ENCODE measurements at regions not wholly inside any gene's neighbourhood (a gene's known extent, or its start where the extent isn't known, plus 50 kb on each side); places are given as distances from the start of the nearest gene placed in this dataset.
"Not testable (repeated sequence)": the region's sequence is repeated elsewhere in the genome, so short reads cannot be mapped to it uniquely, and the experiment has no call there.

DNA sequence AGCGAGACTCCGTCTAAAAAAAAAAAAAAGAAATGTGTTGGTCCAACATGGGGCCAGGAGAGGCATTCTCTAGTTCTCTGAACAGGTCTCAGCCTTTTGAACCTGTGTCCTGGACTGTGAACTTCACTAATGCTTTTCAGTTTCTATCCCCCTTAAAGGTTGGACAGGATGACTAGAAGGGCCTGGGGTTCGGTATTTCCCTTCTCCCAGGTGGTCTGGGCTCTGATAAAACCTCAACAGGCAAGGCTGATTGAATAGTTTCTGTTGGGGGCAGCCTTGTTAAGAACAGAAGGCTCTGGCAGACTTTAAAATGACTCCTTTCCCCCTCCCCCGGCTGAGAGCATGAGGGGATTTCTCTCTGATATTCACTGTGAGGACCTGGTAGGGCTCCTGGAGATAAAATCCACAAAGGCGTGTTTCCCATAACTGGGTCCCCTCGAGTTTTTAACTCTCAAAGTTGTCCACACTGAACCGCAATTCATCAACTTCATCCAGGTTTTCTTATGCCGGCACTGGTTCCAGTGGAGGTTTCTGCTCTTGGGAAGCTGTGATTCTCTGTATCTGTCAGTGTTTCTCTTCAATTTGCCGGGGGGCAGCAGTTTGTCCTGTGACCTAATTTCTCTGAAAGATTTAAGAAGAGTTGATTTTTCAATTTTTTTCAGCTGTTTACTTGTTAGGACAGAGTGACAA, 91.3 kb downstream of the METRNL start:
- Histone ChIP-seq H3K27me3 (no peaks in the 10 kb centered on the region), H3K36me3 (no peaks in the 10 kb centered on the region), H3K27ac (no peak overlapping the region), H3K4me3 (no peak overlapping the region), H3K9me3 (no peaks in the 10 kb centered on the region), H3K4me1 (peaks cover 13% of the 10 kb centered on the region)
- DNase-seq (ENCODE audit: low spot score in 2 of 2), result no peak
- WGBS, result 70% methylated on average over 9 of the region's 9 CpGs
- TF ChIP-seq POLR2A (IDR thresholded peaks at IDR 0.05) (no peak), EP300 (IDR thresholded peaks at IDR 0.05) (no peak), POLR2AphosphoS5 (IDR thresholded peaks at IDR 0.05) (no peak)
- TF ChIP-seq, protein P1, sequence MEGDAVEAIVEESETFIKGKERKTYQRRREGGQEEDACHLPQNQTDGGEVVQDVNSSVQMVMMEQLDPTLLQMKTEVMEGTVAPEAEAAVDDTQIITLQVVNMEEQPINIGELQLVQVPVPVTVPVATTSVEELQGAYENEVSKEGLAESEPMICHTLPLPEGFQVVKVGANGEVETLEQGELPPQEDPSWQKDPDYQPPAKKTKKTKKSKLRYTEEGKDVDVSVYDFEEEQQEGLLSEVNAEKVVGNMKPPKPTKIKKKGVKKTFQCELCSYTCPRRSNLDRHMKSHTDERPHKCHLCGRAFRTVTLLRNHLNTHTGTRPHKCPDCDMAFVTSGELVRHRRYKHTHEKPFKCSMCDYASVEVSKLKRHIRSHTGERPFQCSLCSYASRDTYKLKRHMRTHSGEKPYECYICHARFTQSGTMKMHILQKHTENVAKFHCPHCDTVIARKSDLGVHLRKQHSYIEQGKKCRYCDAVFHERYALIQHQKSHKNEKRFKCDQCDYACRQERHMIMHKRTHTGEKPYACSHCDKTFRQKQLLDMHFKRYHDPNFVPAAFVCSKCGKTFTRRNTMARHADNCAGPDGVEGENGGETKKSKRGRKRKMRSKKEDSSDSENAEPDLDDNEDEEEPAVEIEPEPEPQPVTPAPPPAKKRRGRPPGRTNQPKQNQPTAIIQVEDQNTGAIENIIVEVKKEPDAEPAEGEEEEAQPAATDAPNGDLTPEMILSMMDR (IDR thresholded peaks at IDR 0.05), result no peak

DNA sequence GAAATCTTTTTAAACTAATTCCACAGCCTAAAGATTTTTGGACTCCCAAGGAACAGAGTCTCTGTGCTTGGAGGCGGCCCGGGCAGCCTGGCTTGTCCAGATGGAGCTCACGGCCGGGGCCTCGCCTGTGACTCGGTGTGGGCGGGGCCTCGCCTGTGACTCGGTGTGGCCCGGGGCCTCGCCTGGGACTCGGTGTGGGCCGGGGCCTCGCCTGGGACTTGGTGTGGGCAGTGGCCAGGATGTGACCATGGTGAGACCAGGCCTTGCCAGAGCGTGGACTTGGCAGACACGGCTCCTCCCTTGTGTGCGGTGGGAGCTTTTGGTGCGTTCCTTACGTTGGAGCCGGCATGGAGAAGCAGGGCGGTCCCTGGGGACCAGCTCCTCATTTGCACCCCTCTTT, 92.3 kb downstream of the METRNL start:
- Histone ChIP-seq H3K9me3 (no peaks in the 10 kb centered on the region), H3K27me3 (no peaks in the 10 kb centered on the region), H3K36me3 (no peaks in the 10 kb centered on the region), H3K4me3 (no peak overlapping the region), H3K4me1 (peaks cover 13% of the 10 kb centered on the region), H3K27ac (no peak overlapping the region)
- DNase-seq (ENCODE audit: low spot score in 2 of 2), result peak in 1 of 2 donors; percentile 58
- 78% methylated on average over 14 of the region's 21 CpGs for WGBS
- TF ChIP-seq POLR2AphosphoS5 (IDR thresholded peaks at IDR 0.05) (no peak), EP300 (IDR thresholded peaks at IDR 0.05) (no peak), POLR2A (IDR thresholded peaks at IDR 0.05) (no peak)
- TF ChIP-seq, protein P1 (IDR thresholded peaks at IDR 0.05), result no peak

DNA sequence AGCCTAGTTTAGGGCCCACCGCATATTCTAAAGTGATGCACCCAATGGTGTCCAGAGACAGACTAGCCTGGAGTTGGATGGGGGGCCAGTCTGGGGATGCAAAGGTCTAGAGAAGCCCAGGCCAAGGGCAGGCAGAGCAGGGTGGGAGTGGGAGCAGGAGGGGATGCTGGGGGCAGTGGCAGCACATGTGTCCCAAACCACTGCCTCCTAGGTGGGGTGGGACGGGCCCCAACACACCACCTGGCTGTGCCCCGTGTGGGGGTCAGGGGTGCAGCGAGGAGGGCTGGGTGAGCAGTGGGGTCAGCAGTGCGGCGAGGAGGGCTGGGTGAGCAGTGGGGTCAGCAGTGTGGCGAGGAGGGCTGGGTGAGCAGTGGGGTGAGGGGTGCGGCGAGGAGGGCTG, 92.7 kb downstream of the METRNL start:
- not testable (repeated sequence) for H3K27ac ChIP-seq; DNase-seq (ENCODE audit: low spot score in 2 of 2); H3K36me3 ChIP-seq; H3K27me3 ChIP-seq; H3K9me3 ChIP-seq; H3K4me3 ChIP-seq
- peaks cover 13% of the 10 kb centered on the region for H3K4me1 ChIP-seq
- 91% methylated on average over 9 of the region's 9 CpGs for WGBS

DNA sequence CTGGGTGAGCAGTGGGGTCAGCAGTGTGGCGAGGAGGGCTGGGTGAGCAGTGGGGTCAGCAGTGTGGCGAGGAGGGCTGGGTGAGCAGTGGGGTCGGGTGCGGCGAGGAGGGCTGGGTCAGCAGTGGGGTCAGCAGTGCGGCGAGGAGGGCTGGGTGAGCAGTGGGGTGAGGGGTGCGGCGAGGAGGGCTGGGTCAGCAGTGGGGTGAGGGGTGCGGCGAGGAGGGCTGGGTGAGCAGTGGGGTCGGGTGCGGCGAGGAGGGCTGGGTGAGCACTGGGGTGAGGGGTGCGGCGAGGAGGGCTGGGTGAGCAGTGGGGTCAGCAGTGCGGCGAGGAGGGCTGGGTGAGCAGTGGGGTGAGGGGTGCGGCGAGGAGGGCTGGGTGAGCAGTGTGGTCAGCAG, 93.2 kb downstream of the METRNL start:
- 92% methylated on average over 8 of the region's 20 CpGs for WGBS
- peaks cover 13% of the 10 kb centered on the region for H3K4me1 ChIP-seq
- H3K4me3 ChIP-seq; H3K27me3 ChIP-seq; H3K27ac ChIP-seq; H3K9me3 ChIP-seq; DNase-seq (ENCODE audit: low spot score in 2 of 2); H3K36me3 ChIP-seq: not testable (repeated sequence)

DNA sequence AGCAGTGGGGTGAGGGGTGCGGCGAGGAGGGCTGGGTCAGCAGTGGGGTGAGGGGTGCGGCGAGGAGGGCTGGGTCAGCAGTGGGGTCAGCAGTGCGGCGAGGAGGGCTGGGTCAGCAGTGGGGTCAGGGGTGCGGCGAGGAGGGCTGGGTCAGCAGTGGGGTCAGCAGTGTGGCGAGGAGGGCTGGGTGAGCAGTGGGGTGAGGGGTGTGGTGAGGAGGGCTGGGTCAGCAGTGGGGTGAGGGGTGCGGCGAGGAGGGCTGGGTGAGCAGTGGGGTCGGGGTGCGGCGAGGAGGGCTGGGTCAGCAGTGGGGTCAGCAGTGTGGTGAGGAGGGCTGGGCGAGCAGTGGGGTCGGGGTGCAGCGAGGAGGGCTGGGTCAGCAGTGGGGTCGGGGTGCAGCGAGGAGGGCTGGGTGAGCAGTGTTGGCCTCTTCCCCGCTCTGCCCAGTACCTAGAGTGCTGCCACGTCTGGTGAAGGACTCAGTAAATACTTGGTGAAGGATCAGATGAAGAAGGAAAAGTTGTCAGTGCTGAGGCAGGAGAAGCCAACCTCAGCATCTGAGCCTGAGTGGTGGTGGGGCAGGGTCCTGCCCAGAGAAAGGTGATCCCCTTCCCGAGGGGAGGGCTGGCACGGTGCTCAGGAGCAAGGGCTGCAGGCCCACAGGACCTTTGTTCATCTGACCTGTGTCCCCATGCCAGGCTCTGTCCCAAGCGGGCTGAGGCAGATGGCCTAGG, 93.9 kb downstream of the METRNL start:
- not testable (repeated sequence) for H3K9me3 ChIP-seq; DNase-seq (ENCODE audit: low spot score in 2 of 2); H3K4me3 ChIP-seq; H3K27me3 ChIP-seq; H3K27ac ChIP-seq; H3K36me3 ChIP-seq
- peaks cover 13% of the 10 kb centered on the region for H3K4me1 ChIP-seq
- WGBS, result 79% methylated on average over 15 of the region's 24 CpGs

DNA sequence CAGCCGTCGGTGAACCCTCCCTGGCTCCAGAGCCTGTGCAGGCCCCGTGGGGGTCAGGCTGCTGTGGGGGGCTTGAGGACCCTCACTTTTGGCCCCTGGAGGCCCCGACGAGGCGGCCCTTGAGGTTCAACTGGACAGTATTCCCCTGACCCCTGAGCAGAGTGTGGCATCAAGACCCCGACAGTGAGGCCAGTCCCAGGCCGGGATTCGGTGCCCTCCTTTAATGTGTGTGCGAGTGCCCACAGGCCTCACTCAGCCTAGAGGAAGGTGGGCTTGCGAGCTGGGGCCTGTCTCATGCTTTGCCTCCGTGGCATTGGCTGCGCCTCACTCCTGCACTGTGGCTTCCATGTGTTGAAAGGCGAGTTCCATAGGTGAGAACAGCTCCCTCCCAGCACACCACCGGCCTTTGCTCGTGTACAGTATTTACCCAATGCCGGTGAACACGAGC, 94.5 kb downstream of the METRNL start:
- H3K4me1 ChIP-seq, result peaks cover 13% of the 10 kb centered on the region
- no peak overlapping the region for H3K27ac ChIP-seq
- H3K4me3 ChIP-seq, result no peak overlapping the region
- DNase-seq (ENCODE audit: low spot score in 2 of 2), result no peak
- 100% methylated on average over 4 of the region's 18 CpGs for WGBS
- no peaks in the 10 kb centered on the region for H3K36me3 ChIP-seq
- no peaks in the 10 kb centered on the region for H3K9me3 ChIP-seq
- TF ChIP-seq EP300 (IDR thresholded peaks at IDR 0.05) (no peak), POLR2A (IDR thresholded peaks at IDR 0.05) (no peak), POLR2AphosphoS5 (IDR thresholded peaks at IDR 0.05) (no peak)
- TF ChIP-seq, protein P1 (IDR thresholded peaks at IDR 0.05), result no peak
- no peaks in the 10 kb centered on the region for H3K27me3 ChIP-seq
